ENCODE measurements at regions not wholly inside any gene's neighbourhood (a gene's known extent, or its start where the extent isn't known, plus 50 kb on each side); places are given as distances from the start of the nearest gene placed in this dataset.

DNA sequence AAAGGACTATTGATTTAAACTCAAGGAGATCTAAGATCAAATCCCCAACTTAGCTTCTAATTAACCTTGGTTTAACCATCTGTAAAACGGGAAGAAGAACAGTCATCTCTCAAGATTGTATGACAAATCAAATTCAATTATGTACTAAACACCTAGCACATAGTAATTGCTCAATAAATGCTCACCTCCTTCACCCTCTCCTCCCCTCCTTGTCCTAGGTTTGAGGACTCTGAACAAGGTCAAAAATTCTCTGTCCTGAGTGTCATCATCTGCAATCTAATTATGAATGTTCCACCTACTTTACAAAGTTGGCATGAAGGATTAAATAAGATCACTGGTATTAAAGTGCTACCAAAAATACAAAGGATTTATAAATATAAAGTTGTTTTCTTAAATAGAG is 320.1 kb upstream of the PPARGC1A start:
- TF ChIP-seq, protein P1, sequence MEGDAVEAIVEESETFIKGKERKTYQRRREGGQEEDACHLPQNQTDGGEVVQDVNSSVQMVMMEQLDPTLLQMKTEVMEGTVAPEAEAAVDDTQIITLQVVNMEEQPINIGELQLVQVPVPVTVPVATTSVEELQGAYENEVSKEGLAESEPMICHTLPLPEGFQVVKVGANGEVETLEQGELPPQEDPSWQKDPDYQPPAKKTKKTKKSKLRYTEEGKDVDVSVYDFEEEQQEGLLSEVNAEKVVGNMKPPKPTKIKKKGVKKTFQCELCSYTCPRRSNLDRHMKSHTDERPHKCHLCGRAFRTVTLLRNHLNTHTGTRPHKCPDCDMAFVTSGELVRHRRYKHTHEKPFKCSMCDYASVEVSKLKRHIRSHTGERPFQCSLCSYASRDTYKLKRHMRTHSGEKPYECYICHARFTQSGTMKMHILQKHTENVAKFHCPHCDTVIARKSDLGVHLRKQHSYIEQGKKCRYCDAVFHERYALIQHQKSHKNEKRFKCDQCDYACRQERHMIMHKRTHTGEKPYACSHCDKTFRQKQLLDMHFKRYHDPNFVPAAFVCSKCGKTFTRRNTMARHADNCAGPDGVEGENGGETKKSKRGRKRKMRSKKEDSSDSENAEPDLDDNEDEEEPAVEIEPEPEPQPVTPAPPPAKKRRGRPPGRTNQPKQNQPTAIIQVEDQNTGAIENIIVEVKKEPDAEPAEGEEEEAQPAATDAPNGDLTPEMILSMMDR (IDR thresholded peaks at IDR 0.05) = no peak
- TF ChIP-seq POLR2A (IDR thresholded peaks at IDR 0.05) = no peak
- no peak for TF ChIP-seq EP300 (IDR thresholded peaks at IDR 0.05)

Data from ovary (tissue), 3 donors.